GM21717 (cell line): ENCODE measurements at regions not wholly inside any gene's neighbourhood (a gene's known extent, or its start where the extent isn't known, plus 50 kb on each side); places are given as distances from the start of the nearest gene placed in this dataset.

Source experiments
- ATAC-seq: cut with Tn5 transposase; IDR thresholded peaks from one replicate; pipeline ENCODE4 v1.9.1; 2021; ENCODE audit warnings: mild to moderate bottlenecking, moderate library complexity; ENCODE audit not compliant: unreplicated experiment

DNA sequence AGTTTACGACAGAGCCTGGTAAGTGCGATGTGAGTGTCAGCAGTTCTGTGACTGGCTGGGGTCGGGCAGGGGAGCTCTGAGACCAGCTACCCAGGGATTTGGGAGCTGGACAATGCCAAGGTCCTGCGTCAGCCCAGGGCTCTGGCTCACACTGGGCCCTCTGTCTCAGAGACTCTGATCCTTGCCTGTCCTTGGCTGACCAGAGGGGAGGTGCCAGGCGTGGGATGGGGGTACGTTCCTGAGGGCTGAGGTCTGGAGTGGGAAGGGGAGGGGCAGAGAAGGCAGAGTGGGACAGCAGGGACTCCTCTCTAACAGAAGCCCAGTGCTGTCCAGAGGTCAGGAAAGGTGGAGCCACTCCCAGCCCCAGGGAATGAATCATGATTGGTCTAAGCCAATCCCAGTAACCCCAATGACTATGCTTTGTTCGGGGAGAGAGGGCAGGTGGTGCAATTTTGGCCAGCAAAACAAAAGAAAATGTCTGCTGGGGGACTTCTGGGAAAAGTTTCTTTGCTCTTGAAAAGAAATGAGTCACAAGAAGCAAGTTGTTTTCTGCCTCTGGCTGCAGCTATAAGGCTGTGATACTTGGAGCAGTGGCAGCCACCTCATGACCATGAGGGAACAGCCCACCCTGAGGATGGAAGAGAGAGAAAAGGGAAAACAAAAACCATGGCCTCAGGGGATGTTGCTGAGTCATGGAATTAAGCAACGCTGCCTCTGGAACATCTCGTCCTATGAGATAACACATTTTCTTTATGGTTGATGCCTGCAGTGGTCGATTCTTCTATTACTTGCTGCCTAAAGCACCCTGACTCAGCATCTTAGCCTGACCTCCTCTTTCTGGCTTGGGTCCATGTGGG lies 108.3 kb downstream of the CHST1 start:
- ATAC-seq: no peak

DNA sequence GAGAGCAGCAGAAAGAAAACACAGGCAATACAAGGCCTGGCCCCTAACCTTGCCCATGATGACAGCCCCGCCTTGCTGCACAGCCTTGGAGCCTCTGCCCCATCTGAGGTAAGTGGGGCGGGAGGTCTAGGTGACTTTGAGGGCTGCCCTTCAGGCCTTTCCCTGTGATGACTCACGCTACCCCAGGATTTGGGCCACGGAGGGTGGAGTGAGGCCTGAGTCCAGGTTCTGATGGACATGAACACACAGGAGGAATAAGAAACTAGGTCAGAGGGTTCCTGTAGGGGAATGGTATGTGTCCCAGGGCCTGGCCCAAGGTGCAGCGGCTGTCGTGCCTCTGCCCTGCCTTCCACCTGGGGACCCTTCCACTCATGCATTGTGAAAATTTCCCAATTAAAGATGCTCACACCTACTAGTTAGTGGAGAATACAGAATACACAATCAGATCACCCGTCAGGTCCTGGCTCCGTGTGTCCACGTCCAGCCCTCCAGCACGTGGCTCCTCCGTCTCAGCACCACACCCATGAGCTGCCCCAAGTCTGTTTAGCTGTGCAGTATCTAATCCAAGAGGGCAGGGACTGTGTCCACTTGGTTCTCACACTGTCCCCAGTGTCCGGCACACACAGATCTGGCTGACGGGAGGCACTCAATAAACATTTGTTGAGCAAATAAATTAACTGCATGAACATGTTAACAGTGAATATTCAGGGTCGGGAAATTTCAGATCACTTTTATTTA lies 111.0 kb downstream of the CHST1 start:
- ATAC-seq: no peak

DNA sequence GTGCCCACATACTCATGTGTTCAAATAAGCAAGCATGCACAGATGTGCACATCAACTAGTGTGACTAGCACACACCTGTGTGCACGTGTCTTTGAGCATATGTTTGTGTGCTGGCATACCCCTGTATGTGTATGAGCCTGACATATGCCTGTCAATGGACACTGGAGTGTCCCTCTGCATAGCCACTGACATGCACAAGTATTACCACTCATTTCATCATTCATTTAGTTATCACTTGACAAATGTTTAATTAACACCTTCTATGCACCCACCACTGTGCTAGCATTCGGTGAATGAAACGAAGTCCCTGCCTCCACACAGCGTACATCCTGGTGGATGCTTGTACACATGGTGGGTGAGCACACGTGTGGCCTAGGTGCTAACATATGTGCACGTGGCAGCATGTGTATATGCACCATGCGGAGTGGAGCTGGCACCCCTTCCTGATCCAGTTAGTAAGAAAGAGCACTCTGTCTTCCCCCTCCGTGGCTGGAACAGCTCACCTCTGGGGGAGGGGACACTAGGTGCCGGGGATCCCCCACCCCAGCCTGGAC lies 112.0 kb downstream of the CHST1 start:
- ATAC-seq: no peak

DNA sequence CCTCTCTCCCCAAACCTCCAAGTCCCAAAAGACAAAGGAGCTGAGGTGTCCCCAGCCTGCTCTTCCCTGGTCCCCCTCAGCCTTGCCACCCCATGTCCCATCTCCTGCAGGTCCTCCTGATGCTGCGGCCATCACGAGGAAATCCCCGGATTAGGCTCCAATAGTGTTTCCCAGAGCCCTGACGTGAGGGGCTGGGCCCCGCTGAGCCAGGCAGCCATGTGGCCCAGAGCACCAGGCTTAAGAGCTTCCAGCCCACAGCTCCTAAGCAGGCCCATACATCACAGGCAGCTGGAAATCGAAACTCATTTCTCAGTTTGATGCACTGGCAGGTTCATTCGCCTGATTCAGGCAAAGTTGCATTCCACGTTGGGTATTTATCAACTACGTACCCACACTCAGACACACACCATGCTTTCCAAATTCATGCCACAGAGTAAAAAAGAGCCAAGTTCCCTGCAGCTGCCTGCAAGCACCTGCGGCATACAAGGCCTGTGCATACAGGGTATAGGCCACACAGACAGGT lies 114.2 kb downstream of the CHST1 start:
- no peak for ATAC-seq

DNA sequence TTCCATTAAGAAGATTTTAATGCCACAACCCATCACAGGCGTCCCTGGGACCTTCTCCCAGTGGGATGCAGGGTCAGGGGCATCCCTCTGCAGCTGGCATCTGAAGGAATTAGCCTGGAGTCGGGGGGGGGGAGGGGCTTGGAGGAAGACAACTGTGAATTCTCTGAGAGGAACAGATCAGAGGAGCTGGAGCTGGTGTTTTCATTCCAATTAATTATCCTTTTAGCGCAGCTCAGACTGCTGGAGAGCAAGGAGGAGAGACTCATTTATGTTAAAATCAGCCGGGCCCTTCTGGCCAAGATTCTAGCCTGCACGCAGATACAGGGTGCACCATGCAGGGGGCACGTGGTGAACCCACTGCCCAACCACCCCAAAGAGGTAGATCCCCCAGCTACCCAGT lies 116.2 kb downstream of the CHST1 start:
- ATAC-seq: no peak

DNA sequence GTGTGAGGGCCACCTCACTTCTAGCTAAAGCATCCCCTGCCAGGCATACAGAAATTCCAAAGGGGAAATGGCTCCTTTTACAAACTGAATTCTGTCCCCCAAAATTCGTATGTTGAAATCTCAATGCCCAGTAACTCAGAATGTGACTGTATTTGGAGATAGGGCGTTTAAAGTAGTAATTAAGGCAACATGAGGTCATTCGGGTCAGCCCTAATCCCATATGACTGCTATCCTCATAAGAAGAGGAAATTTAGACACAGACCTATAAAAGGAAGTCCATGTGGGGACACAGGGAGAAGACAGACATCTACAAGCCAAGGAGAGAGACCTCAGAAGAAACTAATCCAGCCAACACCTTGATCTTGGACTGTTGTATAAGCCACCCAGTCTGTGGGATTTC lies 119.1 kb downstream of the CHST1 start:
- ATAC-seq: no peak

DNA sequence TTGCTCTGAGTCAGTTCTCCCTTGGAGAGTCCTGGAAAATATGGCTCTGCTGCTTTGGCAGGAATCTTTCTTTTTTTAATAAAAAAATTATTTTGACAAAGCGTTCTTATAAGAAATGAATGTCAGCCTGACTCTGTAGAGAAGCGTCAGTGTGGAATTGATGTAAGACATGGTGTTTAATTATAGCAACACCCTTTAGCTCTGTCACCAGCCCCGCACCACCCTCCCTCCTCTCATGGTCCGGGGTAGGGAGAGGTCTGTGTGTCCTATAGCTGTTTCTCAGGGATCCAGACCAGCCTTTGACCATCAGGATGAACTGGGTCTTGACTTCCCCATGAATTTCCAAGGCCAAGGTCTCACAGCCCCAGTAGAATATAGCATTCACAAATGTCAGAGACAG lies 120.6 kb downstream of the CHST1 start:
- no peak for ATAC-seq

DNA sequence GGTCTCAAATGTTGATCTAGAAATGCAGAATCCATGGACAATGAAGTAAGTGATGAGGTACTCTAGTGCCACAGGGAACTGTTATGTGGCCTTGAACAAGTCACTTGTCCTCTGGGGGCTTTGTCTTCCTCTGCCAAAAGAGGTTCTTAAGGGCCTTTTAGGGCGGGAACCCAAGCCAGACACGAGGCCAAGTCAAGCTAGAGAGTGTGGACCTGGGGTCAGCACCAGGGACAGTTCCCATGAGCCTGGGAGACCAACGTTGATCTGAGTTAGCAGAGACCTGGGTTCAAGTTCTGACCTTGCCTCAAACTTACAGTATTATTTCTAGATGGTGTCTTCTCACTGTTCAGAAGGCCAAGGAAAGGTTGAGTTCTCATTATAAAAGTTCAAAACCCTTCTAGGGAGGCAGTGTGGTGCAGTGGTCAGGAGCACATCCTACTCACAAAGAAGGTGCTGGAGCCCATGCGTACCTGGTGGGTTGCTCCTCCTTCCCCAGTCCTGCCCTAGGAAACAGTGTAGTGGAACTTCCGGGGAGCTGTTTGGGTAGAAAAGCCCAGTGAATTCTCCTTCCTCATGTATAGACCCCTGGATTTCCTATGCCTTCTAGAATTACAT lies 121.5 kb downstream of the CHST1 start:
- no peak for ATAC-seq

DNA sequence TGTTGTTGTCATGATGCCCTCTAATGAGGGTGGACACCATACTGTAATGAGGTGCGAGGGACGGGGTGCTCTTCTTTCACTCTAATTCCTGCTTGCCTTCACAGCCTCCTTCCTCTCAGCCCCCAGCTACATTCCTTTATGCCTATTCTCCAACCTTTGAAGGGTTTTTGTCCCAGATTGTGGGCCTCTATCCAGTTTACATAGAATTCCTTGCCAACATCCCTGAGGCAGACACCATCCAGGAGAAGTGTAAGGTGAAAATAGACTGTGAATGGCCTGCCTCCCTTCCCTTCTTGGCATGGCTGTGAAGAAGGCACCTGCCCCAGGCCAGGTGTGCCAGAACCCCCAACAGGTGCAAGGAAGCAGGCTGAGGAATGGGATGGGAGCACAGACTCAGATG lies 122.3 kb downstream of the CHST1 start:
- ATAC-seq: no peak

DNA sequence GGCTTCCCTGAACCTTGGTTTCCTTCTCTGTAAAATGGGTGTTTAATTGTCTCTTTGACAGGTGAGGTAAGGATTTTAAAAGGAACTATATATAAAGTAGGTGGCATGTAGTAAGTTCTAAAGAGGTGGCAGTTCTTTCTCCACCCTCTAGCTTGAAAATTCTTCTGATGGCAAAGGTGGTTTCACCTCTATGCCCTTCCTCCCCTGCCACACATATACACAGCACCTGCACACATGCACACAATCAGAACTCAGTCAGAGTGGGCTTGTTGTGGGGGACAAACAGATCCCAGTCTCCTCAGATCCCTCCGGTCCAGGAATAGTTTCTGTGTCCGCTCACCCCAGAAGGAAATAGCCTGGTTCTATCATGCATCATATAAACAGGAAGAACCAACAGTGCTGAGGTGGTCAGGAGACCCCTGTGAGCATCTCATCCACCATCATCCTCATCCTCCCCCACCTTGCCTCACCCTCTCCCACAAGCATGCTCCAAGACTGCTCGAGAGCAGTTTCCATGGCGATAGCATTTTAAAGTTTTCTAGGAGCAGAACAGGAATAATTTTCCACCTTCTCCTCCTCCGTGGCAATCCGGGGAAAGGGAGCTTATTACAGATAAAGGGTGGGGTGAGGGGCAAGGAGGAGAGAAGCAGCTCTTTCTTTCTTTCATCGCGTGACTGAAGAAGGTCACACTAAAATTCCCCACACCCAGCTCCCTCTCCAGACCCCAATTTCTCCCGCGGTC lies 123.6 kb downstream of the CHST1 start:
- ATAC-seq: no peak

DNA sequence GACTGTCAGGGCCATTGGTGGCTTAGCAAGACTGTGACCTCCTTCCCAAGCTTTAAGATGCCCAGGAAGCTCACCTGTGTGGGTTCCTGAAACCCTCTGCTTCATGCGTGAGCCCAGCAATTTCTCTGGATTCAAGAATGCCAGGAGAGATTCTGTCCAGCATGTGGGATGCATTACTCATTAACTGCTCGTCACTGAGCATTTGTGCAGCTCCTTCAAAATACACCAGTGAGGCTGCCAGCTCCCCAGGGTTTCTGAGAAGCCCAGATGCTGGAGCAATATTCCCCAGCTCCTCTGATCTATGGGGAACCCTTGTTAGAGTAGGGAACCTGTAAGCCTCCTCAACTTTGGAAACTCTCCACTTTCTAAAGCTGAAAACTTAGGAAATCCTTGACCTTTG lies 126.5 kb downstream of the CHST1 start:
- no peak for ATAC-seq

DNA sequence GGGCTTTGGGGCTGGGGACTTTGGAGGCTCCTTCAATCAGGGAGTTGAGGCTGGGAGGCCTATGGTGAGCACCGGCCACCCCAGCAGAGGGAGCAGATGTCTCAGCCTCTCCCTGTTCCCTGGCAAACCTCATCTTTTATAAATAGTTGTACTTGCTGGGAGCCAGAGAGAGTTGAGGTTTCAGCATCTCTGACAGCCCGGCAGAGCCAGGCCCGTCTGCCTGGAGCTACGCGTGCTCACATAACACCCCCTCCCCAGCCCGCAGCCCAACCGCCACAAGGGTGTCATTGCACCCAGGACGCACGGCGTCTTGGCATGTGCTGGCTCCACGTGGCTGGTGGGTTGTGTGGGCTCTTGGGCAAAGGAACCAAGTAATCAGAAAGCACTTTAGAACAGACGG lies 127.1 kb downstream of the CHST1 start:
- ATAC-seq: no peak

DNA sequence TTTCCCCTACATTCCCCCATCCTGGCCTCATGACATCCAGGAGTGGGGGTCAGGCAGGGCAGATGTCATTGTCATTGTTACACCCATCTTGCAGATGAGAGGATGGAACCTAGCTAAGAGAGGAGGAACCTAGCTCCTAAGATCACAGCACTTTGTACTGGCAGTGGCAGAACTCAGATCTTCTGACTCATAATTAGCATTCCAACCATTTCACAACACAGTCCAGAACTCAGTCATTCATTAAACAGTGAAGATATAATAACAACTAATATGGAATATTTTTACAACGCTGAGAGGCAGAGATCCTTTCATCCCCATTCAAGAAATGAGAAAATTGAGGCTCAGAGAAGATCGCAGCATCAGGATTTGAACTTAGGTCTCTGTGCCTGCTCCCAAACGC lies 127.8 kb downstream of the CHST1 start:
- ATAC-seq: no peak

DNA sequence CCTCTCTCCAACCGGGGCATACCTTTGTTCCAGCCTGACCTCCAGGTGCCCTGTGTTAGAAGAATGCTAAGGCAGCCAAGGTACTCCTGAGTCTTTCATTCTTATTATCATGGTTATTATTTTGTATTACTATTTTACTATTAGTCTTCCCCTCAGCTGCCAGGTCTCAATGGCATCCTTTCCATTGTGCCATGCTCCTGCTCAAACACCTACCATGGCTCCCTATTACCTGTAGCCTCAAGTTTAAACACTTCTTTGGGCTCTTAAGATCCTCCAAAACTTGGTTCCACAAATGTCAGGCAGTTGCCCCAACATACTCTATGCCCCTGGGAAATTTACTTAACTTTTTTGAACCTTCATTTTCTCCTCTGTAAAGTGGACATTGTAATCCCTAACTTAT lies 130.4 kb downstream of the CHST1 start:
- no peak for ATAC-seq

DNA sequence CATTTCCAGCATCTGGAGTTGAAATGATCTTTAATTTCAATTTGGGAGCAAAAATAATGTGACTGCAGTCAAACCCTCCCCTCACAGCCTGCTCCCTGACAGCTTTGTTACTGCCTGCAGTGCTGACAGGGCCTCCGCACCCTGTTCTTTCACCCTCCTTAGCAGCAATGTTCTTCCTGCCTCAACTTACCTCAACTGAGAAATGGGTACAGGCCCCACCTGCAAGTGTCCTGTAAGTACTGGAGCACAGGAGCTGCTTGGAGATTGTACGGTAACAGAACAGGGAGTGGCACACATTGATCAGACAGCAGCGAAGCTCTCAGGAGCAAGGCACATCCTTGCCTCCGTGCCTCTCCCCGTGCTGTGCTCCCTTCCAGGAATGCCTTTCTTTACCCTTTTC lies 131.3 kb downstream of the CHST1 start:
- no peak for ATAC-seq

DNA sequence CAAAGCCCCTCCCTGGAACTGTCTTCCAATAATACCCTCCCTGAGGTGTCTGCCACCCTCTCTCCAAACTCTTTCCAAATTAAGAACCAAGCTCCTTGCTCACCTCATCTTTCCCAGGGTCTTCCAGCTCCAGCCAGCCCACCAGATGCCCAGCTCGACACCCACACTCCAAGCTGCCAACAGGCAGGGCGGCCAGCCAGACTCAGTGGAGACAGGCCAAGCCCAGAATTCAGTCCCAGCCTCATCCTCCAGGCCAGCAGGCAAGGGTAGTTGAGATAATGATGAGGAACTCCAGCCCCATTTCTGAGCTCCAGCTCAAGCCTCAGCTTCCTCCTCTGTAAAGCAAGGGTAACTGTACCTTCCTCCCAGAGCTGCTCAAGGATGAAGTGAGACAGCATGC lies 132.9 kb downstream of the CHST1 start:
- no peak for ATAC-seq

DNA sequence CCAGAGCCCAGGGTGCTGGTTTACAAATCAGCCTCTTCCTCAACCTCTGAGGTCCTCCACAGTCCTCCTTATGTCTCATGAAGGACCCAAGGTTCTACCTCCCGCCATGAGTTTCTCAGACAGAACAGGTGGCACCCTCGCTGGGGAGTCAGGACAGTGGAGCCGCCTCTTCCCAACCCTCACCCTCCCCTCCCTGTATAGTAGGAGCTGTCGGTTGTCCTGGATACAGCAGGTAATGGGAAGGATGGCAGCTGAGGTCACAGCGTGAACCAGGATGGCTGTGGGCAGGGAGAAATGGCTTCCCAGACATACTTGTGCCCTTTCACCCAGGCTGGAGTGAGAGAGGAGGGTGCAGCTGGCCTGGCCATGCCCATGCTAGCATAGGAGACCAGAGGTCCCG lies 134.6 kb downstream of the CHST1 start:
- no peak for ATAC-seq

DNA sequence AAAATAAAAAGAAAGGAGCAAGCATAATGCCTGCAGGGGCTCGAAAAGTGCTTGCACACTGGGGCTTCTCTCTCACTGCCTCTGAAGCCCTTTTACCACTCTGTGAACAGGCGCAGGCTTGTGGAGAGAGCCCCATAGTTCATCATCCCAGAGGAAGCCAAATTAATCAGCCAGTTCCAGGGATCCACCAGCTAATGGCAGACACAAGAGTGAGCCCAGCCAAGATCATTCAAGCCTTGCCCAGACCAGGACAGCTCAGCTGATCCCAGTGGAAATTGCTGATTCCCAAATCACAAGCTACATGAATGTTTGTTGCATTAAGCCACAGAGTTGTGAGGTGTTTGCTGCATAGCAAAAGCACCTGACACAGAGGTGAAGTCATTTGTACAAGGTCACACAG lies 135.3 kb downstream of the CHST1 start:
- no peak for ATAC-seq

DNA sequence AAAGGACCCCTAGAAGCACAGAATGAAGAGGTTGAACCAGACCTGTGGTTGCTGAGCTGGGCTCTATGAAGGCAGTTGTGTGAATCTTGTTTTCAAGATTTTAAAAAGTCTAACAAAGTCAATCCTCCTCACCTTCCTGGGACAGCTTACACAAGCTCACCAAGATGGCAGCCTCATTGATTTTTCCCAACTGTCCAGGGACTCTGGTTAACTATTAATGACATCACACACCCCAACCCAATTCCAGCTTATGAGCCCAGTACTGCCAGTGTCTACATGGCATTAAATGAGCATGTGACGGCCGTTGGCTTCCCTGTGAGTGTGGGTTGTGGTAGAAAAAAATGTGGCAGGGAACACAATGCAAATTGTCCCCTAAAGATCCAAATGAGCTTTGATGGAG lies 137.0 kb downstream of the CHST1 start:
- ATAC-seq: no peak

DNA sequence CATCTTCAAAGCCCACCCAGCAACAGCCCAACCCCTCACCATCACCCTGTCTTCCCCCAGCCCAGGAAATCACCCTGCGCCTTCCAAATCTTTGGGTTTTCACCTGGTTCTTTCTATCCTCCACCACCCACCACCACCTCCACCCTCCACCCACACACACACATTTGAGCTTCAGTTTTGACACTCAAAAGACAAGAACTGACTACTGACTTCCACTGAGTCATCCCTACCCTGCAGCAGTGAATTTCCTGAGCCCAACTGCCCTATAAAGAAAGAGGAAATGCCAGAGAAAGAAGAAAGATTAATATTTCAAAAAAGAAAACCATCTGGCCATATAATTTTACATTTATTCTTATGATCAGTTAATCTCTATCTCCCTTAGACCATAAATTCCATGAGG lies 137.5 kb downstream of the CHST1 start:
- no peak for ATAC-seq

DNA sequence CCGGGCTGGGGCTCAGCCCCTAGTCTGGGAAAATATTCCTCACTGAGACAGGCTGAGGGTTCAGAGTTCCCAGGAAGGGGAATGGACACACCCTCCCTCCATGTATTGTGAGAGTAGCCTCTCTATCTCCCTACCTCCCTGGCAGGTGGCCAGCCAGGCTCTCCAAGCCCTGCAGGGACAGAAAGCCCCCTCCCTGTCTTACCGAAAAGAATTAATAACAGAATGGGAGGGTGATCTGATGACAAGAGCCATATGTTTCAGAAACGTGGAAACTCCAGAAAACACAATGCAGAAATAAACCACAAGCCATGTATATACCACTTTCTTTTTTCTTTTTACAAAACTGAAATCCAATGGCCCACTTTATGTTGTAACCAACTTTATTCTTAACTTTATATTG lies 140.0 kb downstream of the CHST1 start:
- no peak for ATAC-seq
